NT2/D1 (cell line): ENCODE measurements at regions not wholly inside any gene's neighbourhood (a gene's known extent, or its start where the extent isn't known, plus 50 kb on each side); places are given as distances from the start of the nearest gene placed in this dataset.
"Not testable (repeated sequence)": the region's sequence is repeated elsewhere in the genome, so short reads cannot be mapped to it uniquely, and the experiment has no call there.

Experiments used
- DNase-seq: peaks from one replicate; pipeline ENCODE4 v3.0.0-alpha.2; 2011; ENCODE audit warnings: low read depth, low spot score
- H3K27me3 ChIP-seq: 2 replicates; pipeline ENCODE4 v1.6.0; 2011; ENCODE audit warnings: mild to moderate bottlenecking; ENCODE audit not compliant: insufficient read length, insufficient read depth
- H3K36me3 ChIP-seq: 2 replicates; pipeline ENCODE4 v1.6.1; 2011; ENCODE audit warnings: mild to moderate bottlenecking, low read length, mixed read lengths; ENCODE audit not compliant: insufficient read depth, insufficient read length
- H3K4me1 ChIP-seq: 2 replicates; pipeline ENCODE4 v1.5.1; 2011; ENCODE audit not compliant: insufficient read depth, insufficient read length
- H3K4me3 ChIP-seq: 2 replicates; pipeline ENCODE4 v1.5.1; 2011; ENCODE audit warnings: low read depth; ENCODE audit not compliant: insufficient read length
- H3K9ac ChIP-seq: 2 replicates; pipeline ENCODE4 v1.6.0; 2011; ENCODE audit warnings: low read depth; ENCODE audit not compliant: insufficient read length
- H3K9me3 ChIP-seq: 2 replicates; pipeline ENCODE4 v1.5.1; 2011; ENCODE audit warnings: mild to moderate bottlenecking, low read length; ENCODE audit not compliant: insufficient read depth
- SUZ12 ChIP-seq: IDR thresholded peaks from 2 replicates; pipeline ENCODE4 v1.6.1; 2011; ENCODE audit not compliant: insufficient read length, insufficient read depth; ENCODE audit errors: extremely low read depth
- YY1 ChIP-seq: IDR thresholded peaks from 2 replicates; pipeline ENCODE4 v1.6.1; 2011; ENCODE audit not compliant: insufficient read length, insufficient read depth
- ZNF274 ChIP-seq: IDR thresholded peaks from 2 replicates; pipeline ENCODE4 v1.6.1; 2011; ENCODE audit warnings: mild to moderate bottlenecking, low read depth, low read length

DNA sequence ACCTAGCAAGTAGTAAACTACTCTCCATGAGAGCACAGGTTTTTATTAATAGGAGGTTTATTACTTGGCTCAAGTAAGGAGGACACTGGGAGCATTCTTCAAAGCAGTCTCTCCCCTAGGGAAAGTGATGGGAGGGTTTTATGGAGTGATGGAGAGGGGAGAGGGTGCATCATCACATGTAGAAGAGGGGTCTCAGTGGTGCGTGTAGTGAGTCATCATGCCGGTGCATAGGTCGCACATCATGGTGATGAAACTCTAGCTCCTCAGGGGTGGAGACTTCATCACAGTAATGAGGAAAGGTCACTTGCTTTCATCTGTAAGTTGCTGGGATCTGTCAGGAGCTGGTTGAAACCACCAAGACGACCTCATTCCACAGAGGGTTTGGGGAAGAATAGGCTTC lies 210.8 kb upstream of the UBL3 start:
- no peak for TF ChIP-seq ZNF274
- no peak for TF ChIP-seq SUZ12
- no peak for TF ChIP-seq YY1
- no peaks in the 10 kb centered on the region for H3K27me3 ChIP-seq
- DNase-seq: no peak
- H3K9me3 ChIP-seq: peaks cover 10% of the 10 kb centered on the region
- H3K36me3 ChIP-seq: no peaks in the 10 kb centered on the region
- H3K4me1 ChIP-seq: no peaks in the 10 kb centered on the region
- no peak overlapping the region for H3K4me3 ChIP-seq
- H3K9ac ChIP-seq: no peak overlapping the region

GRCh38 chr13:30058429-30058828 lies 208.0 kb upstream of the UBL3 start:
- Histone ChIP-seq H3K9me3 (peaks cover 18% of the 10 kb centered on the region), H3K27me3 (no peaks in the 10 kb centered on the region), H3K4me3 (no peak overlapping the region), H3K36me3 (no peaks in the 10 kb centered on the region), H3K9ac (no peak overlapping the region), H3K4me1 (no peaks in the 10 kb centered on the region)
- TF ChIP-seq YY1 (no peak), ZNF274 (no peak), SUZ12 (no peak)
- DNase-seq: no peak

GRCh38 chr13:30054546-30054945 lies 204.1 kb upstream of the UBL3 start:
- H3K4me1 ChIP-seq, H3K4me3 ChIP-seq, H3K36me3 ChIP-seq, DNase-seq, H3K27me3 ChIP-seq, H3K9ac ChIP-seq: not testable (repeated sequence)
- peaks cover 18% of the 10 kb centered on the region for H3K9me3 ChIP-seq

DNA sequence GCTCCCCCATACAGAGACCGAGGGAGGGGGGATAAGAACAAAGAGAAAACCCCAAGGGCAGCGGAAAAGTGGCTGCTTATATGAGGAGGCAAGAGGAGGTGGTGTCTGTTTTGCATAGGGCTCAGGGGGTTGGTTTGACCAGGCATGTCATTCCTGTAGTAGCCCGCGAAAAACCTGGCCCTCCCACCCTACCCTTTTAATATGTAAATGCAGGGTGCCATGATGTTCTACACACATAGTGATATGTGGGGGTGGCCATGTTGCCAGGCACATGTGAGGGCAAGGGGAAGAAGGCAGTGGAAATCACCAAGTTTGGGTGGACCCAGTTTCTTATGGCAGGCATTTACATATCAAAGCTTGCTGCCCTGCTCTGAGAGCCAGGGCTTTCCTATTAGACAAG lies 203.5 kb upstream of the UBL3 start:
- peak; percentile 36 for DNase-seq
- peak; percentile 12 for TF ChIP-seq YY1
- TF ChIP-seq SUZ12: no peak
- no peak for TF ChIP-seq ZNF274

DNA sequence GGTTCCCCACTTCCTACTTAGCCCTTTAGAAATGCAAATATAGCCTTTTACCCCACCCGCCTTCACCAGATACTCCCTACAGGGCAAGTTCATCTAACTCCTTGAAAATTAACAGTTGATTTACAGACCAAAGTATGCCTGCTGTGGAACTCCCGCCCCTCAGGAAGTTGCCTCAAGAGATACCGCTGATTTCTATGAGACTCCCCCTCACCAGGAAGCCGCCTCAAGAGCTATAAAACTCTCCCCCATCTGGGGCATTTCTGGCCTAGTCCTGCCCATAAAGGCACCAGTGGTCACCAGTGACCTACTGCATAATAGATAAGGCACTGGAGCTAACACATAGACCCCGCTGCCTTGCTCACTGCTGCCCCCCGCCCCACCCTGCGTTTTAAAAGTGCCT lies 201.7 kb upstream of the UBL3 start:
- peaks cover 4% of the 10 kb centered on the region for H3K4me1 ChIP-seq
- no peaks in the 10 kb centered on the region for H3K27me3 ChIP-seq
- H3K36me3 ChIP-seq: no peaks in the 10 kb centered on the region
- H3K4me3 ChIP-seq: no peak overlapping the region
- DNase-seq: no peak
- no peak for TF ChIP-seq ZNF274
- H3K9ac ChIP-seq: no peak overlapping the region
- 0 out of 2 replicates have a peak, but pooled peaks cover 8% of the 10 kb centered on the region for H3K9me3 ChIP-seq

More for the DNA sequence above, 203.5 kb upstream of the UBL3 start:
- peaks cover 17% of the 10 kb centered on the region for H3K9me3 ChIP-seq
- H3K9ac ChIP-seq: no peak overlapping the region
- H3K4me3 ChIP-seq: no peak overlapping the region
- peaks cover 4% of the 10 kb centered on the region for H3K4me1 ChIP-seq
- H3K27me3 ChIP-seq: no peaks in the 10 kb centered on the region
- no peaks in the 10 kb centered on the region for H3K36me3 ChIP-seq

DNA sequence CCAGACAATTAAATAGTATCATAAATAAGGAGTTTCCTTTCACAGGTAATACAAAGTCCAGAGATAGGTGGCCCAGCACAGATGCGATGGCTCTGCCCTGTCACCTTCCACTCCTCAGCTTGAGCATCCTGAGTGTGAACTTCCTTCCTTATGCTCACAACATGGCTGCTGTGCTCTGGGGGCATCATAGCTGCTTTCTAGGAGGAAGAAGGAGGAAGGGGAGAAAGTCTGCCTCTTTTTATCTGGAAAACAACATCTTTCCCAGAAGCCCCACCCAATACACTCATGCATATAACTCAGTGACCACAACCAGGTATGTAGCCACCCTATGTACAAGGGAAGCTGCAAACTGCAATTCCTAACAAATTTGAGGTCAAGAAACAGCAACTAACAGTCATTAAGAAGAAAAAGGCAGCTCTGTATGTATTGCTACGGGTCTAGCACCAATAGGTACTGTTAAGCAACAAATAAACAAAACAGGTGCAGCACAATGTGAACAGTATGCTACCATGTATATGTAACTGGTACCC lies 201.2 kb upstream of the UBL3 start:
- peaks cover 4% of the 10 kb centered on the region for H3K4me1 ChIP-seq
- H3K4me3 ChIP-seq: no peak overlapping the region
- no peaks in the 10 kb centered on the region for H3K36me3 ChIP-seq
- DNase-seq: no peak
- TF ChIP-seq YY1 (no peak), SUZ12 (no peak), ZNF274 (no peak)
- H3K27me3 ChIP-seq: no peaks in the 10 kb centered on the region
- no peak overlapping the region for H3K9ac ChIP-seq
- H3K9me3 ChIP-seq: 0 out of 2 replicates have a peak, but pooled peaks cover 8% of the 10 kb centered on the region

DNA sequence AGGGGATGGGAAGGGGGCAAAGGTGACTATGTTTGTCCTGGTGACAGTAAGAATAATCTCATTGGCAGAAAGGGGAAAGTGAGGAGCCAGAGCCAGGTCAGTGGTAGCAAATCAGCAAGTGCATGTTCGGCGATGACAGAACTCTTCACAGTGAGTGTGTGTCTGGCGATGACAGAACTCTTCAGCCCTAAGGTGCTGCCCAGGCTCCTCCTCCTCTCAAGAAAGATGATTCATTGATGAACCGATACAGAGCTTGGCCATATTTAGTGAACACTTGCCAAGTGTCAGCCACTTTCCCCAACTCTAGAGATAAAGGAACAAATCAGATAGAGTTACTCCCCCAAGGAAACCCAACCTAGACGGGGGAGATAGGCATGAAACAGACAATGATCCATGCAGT lies 199.3 kb upstream of the UBL3 start:
- DNase-seq: no peak
- TF ChIP-seq YY1 (no peak), SUZ12 (no peak), ZNF274 (no peak)
- H3K9ac ChIP-seq: no peak overlapping the region
- 0 out of 2 replicates have a peak, but pooled peaks cover 4% of the 10 kb centered on the region for H3K9me3 ChIP-seq
- peaks cover 4% of the 10 kb centered on the region for H3K4me1 ChIP-seq
- H3K27me3 ChIP-seq: no peaks in the 10 kb centered on the region
- no peak overlapping the region for H3K4me3 ChIP-seq
- H3K36me3 ChIP-seq: no peaks in the 10 kb centered on the region

DNA sequence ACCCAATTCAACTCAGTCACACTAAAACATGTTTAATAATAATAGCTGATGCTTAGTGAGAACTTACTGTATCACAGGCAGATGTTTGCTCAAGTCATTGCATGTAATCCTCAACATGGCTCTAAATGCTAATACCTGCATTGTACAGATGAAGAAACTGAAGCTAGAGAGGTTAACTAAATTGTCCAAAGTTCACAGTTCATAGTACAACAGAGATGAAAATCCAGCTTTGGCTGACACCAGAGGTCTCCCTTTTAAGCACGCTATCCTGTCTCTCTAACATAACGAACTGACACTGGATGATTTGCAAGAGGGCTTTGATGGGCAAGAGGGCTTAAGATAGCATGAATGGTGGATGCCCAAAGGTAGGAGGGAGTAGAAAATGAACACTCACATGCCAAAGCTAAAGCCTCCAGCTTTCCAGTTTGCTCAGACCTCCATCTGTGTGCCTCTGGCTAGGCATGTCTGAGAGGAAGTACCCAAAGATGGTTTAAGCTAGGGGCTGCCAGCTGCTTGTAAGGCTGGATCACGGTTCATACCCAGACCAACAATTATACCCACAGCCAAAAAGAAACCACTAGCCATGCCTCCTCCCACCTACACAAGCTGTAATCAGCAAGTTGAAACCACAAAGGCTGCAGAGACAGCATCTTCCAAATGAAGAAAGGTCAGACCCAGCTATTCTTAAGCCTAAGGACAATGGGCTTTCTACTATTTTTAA lies 196.9 kb upstream of the UBL3 start:
- Histone ChIP-seq H3K9ac (no peak overlapping the region), H3K9me3 (peaks cover 5% of the 10 kb centered on the region; the same call in 1 of the 2 replicates), H3K27me3 (no peaks in the 10 kb centered on the region), H3K4me3 (no peak overlapping the region), H3K4me1 (no peaks in the 10 kb centered on the region), H3K36me3 (no peaks in the 10 kb centered on the region)
- TF ChIP-seq SUZ12: no peak
- no peak for DNase-seq
